GM12872 (cell line): ENCODE measurements at regions not wholly inside any gene's neighbourhood (a gene's known extent, or its start where the extent isn't known, plus 50 kb on each side); places are given as distances from the start of the nearest gene placed in this dataset.

ENCODE experiments used
- TF ChIP-seq, protein P1 (sequence below): IDR thresholded peaks from 3 replicates; pipeline ENCODE4 v1.5.1; 2011; ENCODE audit warnings: low read depth, mild to moderate bottlenecking, low read length, moderate library complexity; ENCODE audit not compliant: insufficient read depth

DNA sequence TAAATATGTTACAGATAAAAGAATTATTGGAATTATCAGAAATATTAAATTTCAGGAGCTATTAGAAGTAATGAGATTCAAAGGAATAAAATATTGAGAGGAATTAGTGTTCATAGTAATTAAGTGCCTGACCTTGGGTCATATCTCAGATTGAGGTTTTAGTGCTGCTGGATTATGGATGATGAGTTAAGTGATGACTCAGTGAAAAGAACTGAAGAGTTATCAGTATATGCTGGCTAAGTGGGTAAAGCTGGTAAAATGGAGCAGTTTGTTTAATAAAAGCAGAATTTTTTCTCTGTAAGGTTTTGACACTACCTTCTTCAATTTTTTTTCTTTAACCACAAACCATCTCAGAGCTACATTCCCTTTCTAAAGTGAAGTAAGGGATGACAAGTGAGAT lies 206.7 kb downstream of the MANEA start:
- TF ChIP-seq, protein P1, sequence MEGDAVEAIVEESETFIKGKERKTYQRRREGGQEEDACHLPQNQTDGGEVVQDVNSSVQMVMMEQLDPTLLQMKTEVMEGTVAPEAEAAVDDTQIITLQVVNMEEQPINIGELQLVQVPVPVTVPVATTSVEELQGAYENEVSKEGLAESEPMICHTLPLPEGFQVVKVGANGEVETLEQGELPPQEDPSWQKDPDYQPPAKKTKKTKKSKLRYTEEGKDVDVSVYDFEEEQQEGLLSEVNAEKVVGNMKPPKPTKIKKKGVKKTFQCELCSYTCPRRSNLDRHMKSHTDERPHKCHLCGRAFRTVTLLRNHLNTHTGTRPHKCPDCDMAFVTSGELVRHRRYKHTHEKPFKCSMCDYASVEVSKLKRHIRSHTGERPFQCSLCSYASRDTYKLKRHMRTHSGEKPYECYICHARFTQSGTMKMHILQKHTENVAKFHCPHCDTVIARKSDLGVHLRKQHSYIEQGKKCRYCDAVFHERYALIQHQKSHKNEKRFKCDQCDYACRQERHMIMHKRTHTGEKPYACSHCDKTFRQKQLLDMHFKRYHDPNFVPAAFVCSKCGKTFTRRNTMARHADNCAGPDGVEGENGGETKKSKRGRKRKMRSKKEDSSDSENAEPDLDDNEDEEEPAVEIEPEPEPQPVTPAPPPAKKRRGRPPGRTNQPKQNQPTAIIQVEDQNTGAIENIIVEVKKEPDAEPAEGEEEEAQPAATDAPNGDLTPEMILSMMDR, result no peak

DNA sequence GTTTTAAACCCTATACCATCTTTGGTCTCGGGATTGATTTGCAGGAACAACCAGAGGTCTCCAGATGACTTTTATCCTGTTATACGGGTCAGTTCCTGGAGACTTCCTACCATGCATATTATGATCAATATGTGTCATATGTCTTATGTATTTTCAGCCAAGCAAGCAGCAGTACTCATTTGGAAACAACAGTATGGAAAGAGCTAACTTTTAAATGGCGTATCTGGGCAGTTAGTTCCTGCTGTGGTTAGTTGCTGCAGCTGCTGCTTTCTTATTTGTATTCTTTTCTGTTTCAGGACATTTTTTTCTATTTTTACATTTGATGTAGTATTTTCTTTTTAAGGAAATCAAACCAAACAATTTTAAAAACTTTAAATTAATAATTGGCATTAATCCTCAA lies 207.5 kb downstream of the MANEA start:
- TF ChIP-seq, protein P1, result no peak

DNA sequence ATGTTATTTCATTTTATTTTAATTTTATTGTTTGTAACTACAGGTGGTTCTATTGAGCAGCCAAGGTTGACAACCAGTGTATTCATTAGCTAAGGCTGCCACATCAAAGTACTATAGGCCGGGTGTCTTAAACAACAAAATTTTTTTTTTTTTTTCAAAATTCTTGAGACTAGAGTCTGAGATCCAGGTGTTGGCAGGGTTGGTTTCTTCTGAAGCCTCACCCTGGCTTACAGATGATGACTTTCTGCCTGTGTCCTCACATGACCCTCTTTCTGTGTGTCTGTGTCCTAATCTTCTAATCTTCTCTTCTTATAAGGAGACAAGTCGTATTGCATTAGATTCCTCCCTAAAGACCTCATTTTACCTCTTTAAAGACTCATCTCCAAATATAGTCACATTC lies 208.4 kb downstream of the MANEA start:
- TF ChIP-seq, protein P1, result no peak

DNA sequence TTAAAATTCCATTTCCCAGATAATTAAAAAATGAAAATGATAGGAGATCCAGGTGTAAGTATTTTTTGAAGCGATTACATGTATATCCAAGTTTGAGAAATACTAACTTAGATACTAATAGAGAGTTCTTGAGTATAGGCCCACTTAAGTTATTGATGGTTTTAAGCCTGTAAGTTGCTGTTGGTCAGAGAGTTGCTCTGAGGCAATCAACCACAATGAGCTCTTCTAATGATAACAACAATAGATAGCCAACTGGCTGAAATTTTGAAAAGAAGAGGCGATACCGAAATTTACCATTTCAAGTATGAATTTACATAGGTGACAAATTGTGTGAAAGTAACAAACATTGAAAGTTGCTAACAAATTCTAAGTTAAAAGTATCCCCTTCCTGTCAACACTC lies 209.5 kb downstream of the MANEA start:
- TF ChIP-seq, protein P1, result no peak

DNA sequence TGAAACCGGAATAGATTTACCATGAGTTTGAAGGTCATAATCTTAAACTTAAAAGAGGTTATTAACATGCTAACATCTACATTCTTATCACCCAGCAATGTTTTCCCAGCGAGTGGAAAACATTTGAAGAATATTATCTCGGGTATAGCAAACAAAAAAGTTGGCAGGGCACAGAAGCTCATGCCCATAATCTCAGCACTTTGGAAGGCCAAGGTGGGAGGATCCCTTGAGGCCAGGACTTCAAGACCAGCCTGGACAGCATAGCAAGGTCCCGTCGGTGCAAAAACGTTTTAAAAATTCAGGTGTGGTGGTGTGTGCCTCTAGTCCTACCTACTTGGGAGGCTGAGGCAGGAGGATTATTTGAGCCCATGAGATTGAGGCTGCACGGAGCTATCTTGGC lies 213.5 kb downstream of the MANEA start:
- TF ChIP-seq, protein P1, result no peak

DNA sequence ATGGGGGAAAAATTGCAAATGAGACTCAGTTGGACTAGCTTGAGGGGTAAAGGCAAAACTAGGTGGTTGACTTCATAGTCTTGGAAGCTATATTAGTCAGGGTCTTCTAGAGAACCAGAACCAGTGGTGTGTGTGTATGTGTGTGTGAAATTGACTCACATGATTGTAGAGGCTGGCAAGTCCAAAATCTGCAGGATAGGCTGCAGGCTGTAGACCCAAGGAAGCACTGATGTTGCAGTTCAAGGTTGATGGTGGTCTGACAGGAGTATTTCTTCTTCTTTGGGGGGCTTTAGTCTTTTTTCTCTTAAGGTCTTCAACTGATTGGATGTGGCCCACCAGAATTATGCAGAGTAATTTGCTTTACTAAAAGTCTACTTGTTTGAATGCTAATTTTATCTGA lies 217.4 kb downstream of the MANEA start:
- TF ChIP-seq, protein P1, result no peak

DNA sequence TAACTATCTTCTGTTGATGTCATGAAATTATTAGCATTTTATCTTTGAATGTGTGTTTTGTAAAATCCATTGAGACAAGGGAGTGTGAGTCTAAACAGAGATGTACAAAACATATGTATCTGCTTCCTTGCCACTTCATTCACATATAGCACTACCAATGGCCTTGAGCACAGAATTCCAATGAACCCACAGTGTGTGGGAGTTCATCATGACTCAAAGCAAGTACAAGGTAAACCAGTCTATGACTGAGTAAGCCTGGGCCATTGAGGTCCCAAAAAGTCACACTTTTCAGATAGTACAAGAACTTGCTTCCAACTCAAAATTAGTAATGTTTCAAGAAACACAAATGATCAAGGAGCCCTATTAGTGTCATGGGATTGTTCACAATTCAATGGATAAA lies 218.6 kb downstream of the MANEA start:
- TF ChIP-seq, protein P1, result no peak

DNA sequence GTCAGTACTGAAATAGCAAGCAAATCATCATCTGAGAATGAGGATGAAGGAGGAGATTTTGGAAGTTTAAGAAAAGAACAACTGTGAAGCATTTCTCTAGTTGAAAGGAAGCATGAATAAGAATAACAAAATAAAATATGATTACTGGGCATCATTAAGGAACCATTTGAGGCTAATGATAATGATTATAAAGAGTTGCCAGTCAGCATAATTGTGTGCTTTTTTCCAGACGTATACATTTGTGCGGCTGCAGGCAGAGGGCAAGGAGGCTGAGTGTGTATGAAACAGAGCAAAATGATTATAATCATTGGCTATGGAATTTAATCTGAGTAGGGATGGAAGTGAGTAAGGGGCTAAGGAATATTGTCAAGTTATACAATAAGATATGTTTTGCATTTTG lies 218.7 kb upstream of the FUT9 start:
- TF ChIP-seq, protein P1, result no peak
